IMR-90 (cell line): ENCODE measurements at regions not wholly inside any gene's neighbourhood (a gene's known extent, or its start where the extent isn't known, plus 50 kb on each side); places are given as distances from the start of the nearest gene placed in this dataset.
"Not testable (repeated sequence)": the region's sequence is repeated elsewhere in the genome, so short reads cannot be mapped to it uniquely, and the experiment has no call there.

Experiments used
- ATAC-seq: fragments of 200-7000 bp; cut with Tn5 transposase; 2 replicates; pipeline ENCODE4 v1.9.1; 2020; ENCODE audit warnings: low read depth, mild to moderate bottlenecking, moderate library complexity
- BruUV-seq: library from RNA; stranded (reverse); fragments of 400-500 nt; replicated peaks from 2 replicates; lab custom pipeline; 2021; lab: Mats Ljungman, UMichigan
- CTCF ChIA-PET: fragments of 300-600 bp; formaldehyde crosslinking; extraction: SDS; loops from one replicate; lab custom pipeline; 2021; ENCODE audit warnings: antibody characterized with exemption; lab: Yijun Ruan, JAX
- POLR2A ChIA-PET: fragments of 300-600 bp; sonication (Branson Sonifier 250); formaldehyde crosslinking; loops from one replicate; lab custom pipeline; 2022; ENCODE audit warnings: antibody characterized with exemption; ENCODE audit not compliant: unreplicated experiment; lab: Charles Lee
- DNase-seq: peaks from one replicate; pipeline ENCODE4 v3.0.0; 2013
- H2AFZ ChIP-seq: replicated peaks from 2 replicates; pipeline ENCODE3; 2013; ENCODE audit warnings: low read length, mild to moderate bottlenecking; ENCODE audit not compliant: poor library complexity
- H2AK5ac ChIP-seq: 2 replicates; pipeline ENCODE4 v1.6.1; 2013; ENCODE audit warnings: low read depth, low read length, inconsistent platforms
- H2AK9ac ChIP-seq: replicated peaks from 2 replicates; pipeline ENCODE3; 2013; ENCODE audit warnings: mild to moderate bottlenecking, low read depth, low read length, moderate library complexity; ENCODE audit not compliant: poor library complexity
- H2BK120ac ChIP-seq: 2 replicates; pipeline ENCODE4 v1.6.1; 2013; ENCODE audit warnings: low read depth, low read length, inconsistent platforms
- H2BK15ac ChIP-seq: 3 replicates; pipeline ENCODE4 v1.6.1; 2013; ENCODE audit warnings: low read depth, low read length, inconsistent platforms
- H2BK20ac ChIP-seq: 2 replicates; pipeline ENCODE4 v1.6.1; 2013; ENCODE audit warnings: low read depth, mild to moderate bottlenecking, inconsistent platforms, low read length, moderate library complexity
- H2BK5ac ChIP-seq: 2 replicates; pipeline ENCODE4 v1.6.1; 2013; ENCODE audit warnings: mild to moderate bottlenecking, low read depth, low read length, inconsistent platforms; ENCODE audit not compliant: poor library complexity, severe bottlenecking
- H3K14ac ChIP-seq: replicated peaks from 2 replicates; pipeline ENCODE4 v1.6.1; 2013; ENCODE audit warnings: low read depth, low read length, inconsistent platforms
- H3K18ac ChIP-seq: 2 replicates; pipeline ENCODE4 v1.6.1; 2013; ENCODE audit warnings: low read depth, low read length, control low read depth
- H3K23ac ChIP-seq: 2 replicates; pipeline ENCODE4 v1.6.1; 2013; ENCODE audit warnings: low read depth, low read length, inconsistent platforms
- H3K27ac ChIP-seq: 2 replicates; pipeline ENCODE4 v1.5.1; 2013; ENCODE audit warnings: mild to moderate bottlenecking, control low read depth, low read length; ENCODE audit not compliant: insufficient read depth
- H3K27me3 ChIP-seq: 2 replicates; pipeline ENCODE4 v1.6.1; 2013; ENCODE audit warnings: low read length; ENCODE audit not compliant: control insufficient read depth, insufficient read depth
- H3K36me3 ChIP-seq: 2 replicates; pipeline ENCODE4 v1.6.1; 2013; ENCODE audit warnings: low read length, mixed read lengths; ENCODE audit not compliant: control insufficient read depth, insufficient read depth
- H3K4ac ChIP-seq: 2 replicates; pipeline ENCODE4 v1.6.1; 2013; ENCODE audit warnings: low read depth, low read length, inconsistent platforms
- H3K4me1 ChIP-seq: 2 replicates; pipeline ENCODE4 v1.6.1; 2013; ENCODE audit warnings: low read length, mixed read lengths; ENCODE audit not compliant: control insufficient read depth, insufficient read depth
- H3K4me2 ChIP-seq: 2 replicates; pipeline ENCODE4 v1.6.1; 2013; ENCODE audit warnings: low read depth, mild to moderate bottlenecking, control low read depth, low read length, moderate library complexity
- H3K4me3 ChIP-seq: 2 replicates; pipeline ENCODE4 v1.5.1; 2013; ENCODE audit warnings: low read depth, mild to moderate bottlenecking, control low read depth, low read length, moderate library complexity; ENCODE audit not compliant: insufficient read depth
- H3K56ac ChIP-seq: 2 replicates; pipeline ENCODE4 v1.6.1; 2013; ENCODE audit warnings: low read length, inconsistent platforms; ENCODE audit not compliant: insufficient read depth; ENCODE audit errors: extremely low read depth
- H3K79me1 ChIP-seq, 2 experiments: 2 replicates each; pipeline ENCODE4 v1.6.1; 2013; ENCODE audit warnings: low read length in 2 of 2, inconsistent platforms in 1 of 2, low read depth in 1 of 2
- H3K9ac ChIP-seq: 2 replicates; pipeline ENCODE4 v1.6.1; 2013; ENCODE audit warnings: low read depth, low read length, control low read depth
- H3K9me1 ChIP-seq: 2 replicates; pipeline ENCODE4 v1.6.1; 2013; ENCODE audit warnings: low read length, inconsistent platforms; ENCODE audit not compliant: insufficient read depth
- H3K9me3 ChIP-seq: 2 replicates; pipeline ENCODE4 v1.6.1; 2013; ENCODE audit warnings: low read length; ENCODE audit not compliant: control insufficient read depth, insufficient read depth
- H4K20me1 ChIP-seq: 2 replicates; pipeline ENCODE4 v1.6.1; 2013; ENCODE audit warnings: low read length, inconsistent platforms; ENCODE audit not compliant: insufficient read depth
- H4K5ac ChIP-seq: 2 replicates; pipeline ENCODE4 v1.6.1; 2013; ENCODE audit warnings: mild to moderate bottlenecking, low read depth, low read length, control low read depth
- H4K8ac ChIP-seq, 2 experiments: 2 replicates each; pipeline ENCODE4 v1.6.1; 2013; ENCODE audit warnings: low read depth in 2 of 2, low read length in 2 of 2, control low read depth in 1 of 2, inconsistent platforms in 1 of 2
- H4K91ac ChIP-seq: 2 replicates; pipeline ENCODE4 v1.6.1; 2013; ENCODE audit warnings: low read depth, low read length, inconsistent platforms; ENCODE audit not compliant: insufficient read depth
- WGBS, 2 experiments: methylation state at CpG; one replicate each; pipeline versions ENCODE4 v1.1.5 to v1.1.7; 2013; ENCODE audit warnings: missing lambda C conversion rate in 2 of 2; ENCODE audit not compliant: insufficient read length in 1 of 2; ENCODE audit errors: extremely low coverage in 2 of 2; 5-methylcytosine and 5-hydroxymethylcytosine counted together
- dilution Hi-C: fragments of 300-500 bp; cut with HindIII; formaldehyde crosslinking; loops from one replicate; pipeline ENCODE4 v1.14.3; 2018; ENCODE audit warnings: low sequenced_read_pairs; ENCODE audit not compliant: unreplicated experiment
- in situ Hi-C: fragments of 300-500 bp; cut with MboI; formaldehyde crosslinking; loops from 3 replicates; pipeline ENCODE4 v1.14.3; 2019; ENCODE audit warnings: low sequenced_read_pairs, inconsistent platforms, mixed read lengths
- intact Hi-C: fragments of 100-400 bp; cut with micrococcal nuclease; formaldehyde crosslinking; loops from 2 replicates; pipeline ENCODE4 v1.10.0; 2022

DNA sequence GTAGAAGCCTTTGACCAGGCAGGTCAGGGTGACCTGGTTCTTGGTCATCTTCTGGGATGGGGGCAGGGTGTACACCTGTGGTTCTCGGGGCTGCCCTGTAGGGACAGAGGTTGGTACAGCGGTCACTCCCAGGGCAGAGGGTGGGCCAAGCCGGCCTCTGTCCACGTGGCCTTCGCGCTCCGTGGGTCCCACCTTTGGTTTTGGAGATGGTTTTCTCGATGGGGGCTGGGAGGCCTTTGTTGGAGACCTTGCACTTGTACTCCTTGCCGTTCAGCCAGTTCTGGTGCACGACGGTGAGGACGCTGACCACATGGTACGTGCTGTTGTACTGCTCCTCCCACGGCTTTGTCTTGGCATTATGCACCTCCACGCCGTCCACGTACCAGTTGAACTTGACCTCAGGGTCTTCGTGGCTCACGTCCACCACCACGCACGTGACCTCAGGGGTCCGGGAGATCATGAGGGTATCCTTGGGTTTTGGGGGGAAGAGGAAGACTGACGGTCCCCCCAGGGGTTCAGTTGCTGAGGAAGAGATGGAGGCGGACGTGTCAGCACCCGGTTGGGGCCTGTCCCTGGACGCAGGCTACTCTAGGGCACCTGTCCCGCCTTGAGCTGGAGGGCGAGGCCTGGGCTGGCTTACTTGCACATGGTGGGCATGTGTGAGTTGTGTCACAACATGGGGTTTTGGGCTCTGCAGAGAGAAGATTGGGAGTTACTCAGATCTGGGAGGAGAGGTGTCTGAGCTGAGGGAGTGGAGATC is 142.3 kb downstream of the TMEM121 start:
- H3K79me1 ChIP-seq, H4K91ac ChIP-seq, H2AK5ac ChIP-seq, H3K18ac ChIP-seq, intact Hi-C loops, dilution Hi-C loops, DNase-seq, H2AFZ ChIP-seq, H3K36me3 ChIP-seq, H4K8ac ChIP-seq, H2BK20ac ChIP-seq, H3K14ac ChIP-seq, H3K9ac ChIP-seq, in situ Hi-C loops, H2BK15ac ChIP-seq, BruUV-seq, H2BK120ac ChIP-seq, H3K4me3 ChIP-seq, H3K56ac ChIP-seq, H2AK9ac ChIP-seq, H3K4me2 ChIP-seq, H3K27me3 ChIP-seq, H3K4me1 ChIP-seq, POLR2A ChIA-PET, CTCF ChIA-PET, ATAC-seq, H3K23ac ChIP-seq, H4K5ac ChIP-seq, H3K4ac ChIP-seq, H2BK5ac ChIP-seq, H3K9me1 ChIP-seq, H4K20me1 ChIP-seq, H3K27ac ChIP-seq: not testable (repeated sequence)
- H3K9me3 ChIP-seq, result peaks cover 28% of the 10 kb centered on the region
- whole genome bisulfite sequencing, 2 experiments, result 76% methylated on average over 10 of the region's 29 CpGs; no CpG with 5 or more reads in 1 of the 2 experiments

DNA sequence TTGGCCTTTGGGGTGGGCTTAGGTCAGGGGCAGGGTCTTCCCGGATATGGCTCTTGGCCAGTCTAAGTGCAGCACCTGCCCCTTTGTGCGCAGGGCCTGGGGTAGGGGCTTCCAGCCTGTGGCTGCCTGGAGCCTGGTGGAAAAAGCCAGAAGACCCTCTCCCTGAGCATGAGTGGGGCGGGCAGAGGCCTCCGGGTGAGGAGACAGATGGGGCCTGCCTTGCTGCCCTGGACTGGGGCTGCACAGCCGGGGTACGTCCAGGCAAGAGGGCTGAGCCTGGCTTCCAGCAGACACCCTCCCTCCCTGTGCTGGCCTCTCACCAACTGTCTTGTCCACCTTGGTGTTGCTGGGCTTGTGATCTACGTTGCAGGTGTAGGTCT is 142.8 kb downstream of the TMEM121 start:
- POLR2A ChIA-PET, H4K8ac ChIP-seq, H2BK20ac ChIP-seq, CTCF ChIA-PET, H3K4me3 ChIP-seq, H3K27me3 ChIP-seq, H2BK5ac ChIP-seq, H2AK5ac ChIP-seq, H4K91ac ChIP-seq, H2BK120ac ChIP-seq, dilution Hi-C loops, H3K4ac ChIP-seq, in situ Hi-C loops, H3K4me1 ChIP-seq, H3K9ac ChIP-seq, ATAC-seq, H3K23ac ChIP-seq, intact Hi-C loops, H3K27ac ChIP-seq, H4K20me1 ChIP-seq, BruUV-seq, H2BK15ac ChIP-seq, H2AK9ac ChIP-seq, H4K5ac ChIP-seq, DNase-seq, H2AFZ ChIP-seq, H3K9me1 ChIP-seq, H3K36me3 ChIP-seq, H3K14ac ChIP-seq, H3K4me2 ChIP-seq, H3K56ac ChIP-seq, H3K79me1 ChIP-seq, H3K18ac ChIP-seq: not testable (repeated sequence)
- H3K9me3 ChIP-seq, result peaks cover 28% of the 10 kb centered on the region
- WGBS, 2 experiments, result 50% methylated on average over 1 of the region's 7 CpGs; no CpG with 5 or more reads in 1 of the 2 experiments
